ENCODE measurements at regions not wholly inside any gene's neighbourhood (a gene's known extent, or its start where the extent isn't known, plus 50 kb on each side); places are given as distances from the start of the nearest gene placed in this dataset.
"Not testable (repeated sequence)": the region's sequence is repeated elsewhere in the genome, so short reads cannot be mapped to it uniquely, and the experiment has no call there.

GRCh38 chrX:56618323-56618722 lies 54.9 kb downstream of the UBQLN2 start:
- Histone ChIP-seq H3K4me1 (ENCODE audit: insufficient read depth) (no peaks in the 10 kb centered on the region), H3K9me2 (replicated peaks; ENCODE audit: insufficient read depth) (no peaks in the 10 kb centered on the region), H3K79me2 (no peaks in the 10 kb centered on the region), H3K27me3 (no peaks in the 10 kb centered on the region), H3K9me3 (ENCODE audit: low read depth) (no peaks in the 10 kb centered on the region), H3K4me3 (no peak overlapping the region), H4K20me1 (ENCODE audit: insufficient read depth, poor library complexity, severe bottlenecking) (no peaks in the 10 kb centered on the region), H2AFZ (no peak overlapping the region), H3K27ac (no peak overlapping the region), H3K4me2 (peak overlapping the region; percentile 57), H3K36me3 (replicated peaks; ENCODE audit: insufficient read depth, low read depth) (no peaks in the 10 kb centered on the region)
- TF ChIP-seq EZH2phosphoT487 (IDR thresholded peaks at IDR 0.05; ENCODE audit: low read depth, severe bottlenecking, unreplicated experiment) (no peak), CTCF (IDR thresholded peaks at IDR 0.05; ENCODE audit: poor library complexity) (no peak), EZH2 (IDR thresholded peaks at IDR 0.05; ENCODE audit: borderline replicate concordance) (no peak)
- 60% methylated on average over 3 of the region's 3 CpGs for WGBS (ENCODE audit: low lambda C conversion rate, missing lambda C conversion rate)
- no peak for DNase-seq (ENCODE audit: low spot score)

GRCh38 chrX:56623316-56623715 lies 59.9 kb downstream of the UBQLN2 start:
- Histone ChIP-seq H3K79me2 (no peaks in the 10 kb centered on the region), H3K27me3 (no peaks in the 10 kb centered on the region), H3K4me3 (no peak overlapping the region), H3K4me2 (no peak overlapping the region), H2AFZ (no peak overlapping the region), H3K9me2 (replicated peaks; ENCODE audit: insufficient read depth) (no peaks in the 10 kb centered on the region), H3K27ac (no peak overlapping the region), H3K4me1 (ENCODE audit: insufficient read depth) (no peaks in the 10 kb centered on the region), H4K20me1 (ENCODE audit: insufficient read depth, poor library complexity, severe bottlenecking) (no peaks in the 10 kb centered on the region), H3K9me3 (ENCODE audit: low read depth) (no peaks in the 10 kb centered on the region), H3K36me3 (replicated peaks; ENCODE audit: insufficient read depth, low read depth) (no peaks in the 10 kb centered on the region)
- WGBS (ENCODE audit: low lambda C conversion rate, missing lambda C conversion rate), result 80% methylated on average over 1 of the region's 1 CpG
- DNase-seq (ENCODE audit: low spot score), result no peak
- TF ChIP-seq EZH2phosphoT487 (IDR thresholded peaks at IDR 0.05; ENCODE audit: low read depth, severe bottlenecking, unreplicated experiment) (no peak), EZH2 (IDR thresholded peaks at IDR 0.05; ENCODE audit: borderline replicate concordance) (no peak)

- not testable (repeated sequence) for H4K20me1 ChIP-seq (ENCODE audit: insufficient read depth, poor library complexity, severe bottlenecking); H3K27ac ChIP-seq; H3K4me2 ChIP-seq; H3K4me3 ChIP-seq; DNase-seq (ENCODE audit: low spot score); H3K9me3 ChIP-seq (ENCODE audit: low read depth); H3K79me2 ChIP-seq; H2AFZ ChIP-seq; H3K4me1 ChIP-seq (ENCODE audit: insufficient read depth); H3K36me3 ChIP-seq (replicated peaks; ENCODE audit: insufficient read depth, low read depth); H3K27me3 ChIP-seq; H3K9me2 ChIP-seq (replicated peaks; ENCODE audit: insufficient read depth)
- WGBS (ENCODE audit: low lambda C conversion rate, missing lambda C conversion rate), result 92% methylated on average over 6 of the region's 8 CpGs
These were observed 71.6 kb downstream of the UBQLN2 start for GRCh38 chrX:56635060-56635459.

- no peaks in the 10 kb centered on the region for H3K9me3 ChIP-seq (ENCODE audit: low read depth)
- TF ChIP-seq EZH2 (IDR thresholded peaks at IDR 0.05; ENCODE audit: borderline replicate concordance) (no peak), CTCF (IDR thresholded peaks at IDR 0.05; ENCODE audit: poor library complexity) (no peak), EZH2phosphoT487 (IDR thresholded peaks at IDR 0.05; ENCODE audit: low read depth, severe bottlenecking, unreplicated experiment) (no peak)
These were observed 67.8 kb upstream of the NBDY start for GRCh38 chrX:56661193-56661592.

More at GRCh38 chrX:56661193-56661592, 67.8 kb upstream of the NBDY start:
- no peak overlapping the region for H2AFZ ChIP-seq
- H3K27ac ChIP-seq, result no peak overlapping the region
- no peaks in the 10 kb centered on the region for H3K36me3 ChIP-seq (replicated peaks; ENCODE audit: insufficient read depth, low read depth)
- no peaks in the 10 kb centered on the region for H4K20me1 ChIP-seq (ENCODE audit: insufficient read depth, poor library complexity, severe bottlenecking)
- H3K9me2 ChIP-seq (replicated peaks; ENCODE audit: insufficient read depth), result no peaks in the 10 kb centered on the region
- 73% methylated on average over 4 of the region's 4 CpGs for WGBS (ENCODE audit: low lambda C conversion rate, missing lambda C conversion rate)
- no peak overlapping the region for H3K4me3 ChIP-seq
- H3K79me2 ChIP-seq, result no peaks in the 10 kb centered on the region
- H3K4me1 ChIP-seq (ENCODE audit: insufficient read depth), result no peaks in the 10 kb centered on the region
- no peak for DNase-seq (ENCODE audit: low spot score)
- H3K4me2 ChIP-seq, result no peak overlapping the region
- no peaks in the 10 kb centered on the region for H3K27me3 ChIP-seq

Data from hepatocyte (in vitro differentiated cells).